GM18517 (cell line): ENCODE measurements at regions not wholly inside any gene's neighbourhood (a gene's known extent, or its start where the extent isn't known, plus 50 kb on each side); places are given as distances from the start of the nearest gene placed in this dataset.
"Not testable (repeated sequence)": the region's sequence is repeated elsewhere in the genome, so short reads cannot be mapped to it uniquely, and the experiment has no call there.

Experiments used
- ATAC-seq: cut with Tn5 transposase; IDR thresholded peaks from one replicate; pipeline ENCODE4 v1.9.1; 2021; ENCODE audit warnings: mild to moderate bottlenecking, moderate library complexity; ENCODE audit not compliant: unreplicated experiment

- ATAC-seq, result no peak
Measured at GRCh38 chr1:217048104-217048707, 325.0 kb upstream of the ESRRG start.

DNA sequence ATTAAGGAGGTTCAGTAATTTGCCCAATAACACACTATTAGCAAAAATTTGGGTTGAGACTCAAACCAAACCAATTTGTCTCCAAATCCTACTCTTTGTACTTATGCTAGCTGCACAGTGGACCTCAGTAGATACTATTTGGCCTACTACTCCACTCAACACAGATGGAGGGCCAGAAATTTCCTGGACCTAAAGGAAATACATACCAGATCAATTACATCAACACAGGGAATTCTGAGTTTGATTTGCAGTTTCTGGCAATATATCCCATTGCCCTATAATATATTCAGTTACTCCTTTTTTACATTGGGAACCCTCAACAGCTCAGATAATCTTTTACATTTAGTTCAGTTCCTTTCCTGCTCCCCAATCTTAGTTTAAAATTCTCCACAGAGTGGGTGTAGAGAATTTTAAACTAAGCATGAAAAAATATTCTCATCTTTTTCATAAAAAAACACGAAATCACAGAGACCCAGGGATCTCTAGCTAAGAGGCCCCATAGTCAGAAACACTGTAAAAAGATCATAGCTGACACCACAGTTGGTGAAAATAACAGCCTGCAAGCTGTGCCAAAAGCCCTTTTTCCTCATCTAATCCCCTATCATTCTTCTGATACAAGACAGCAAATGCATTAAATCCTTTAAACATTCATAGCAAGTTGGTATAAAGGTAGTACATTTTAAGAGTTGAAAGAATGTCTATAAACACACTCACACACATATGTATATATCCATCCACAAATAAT is 317.7 kb upstream of the ESRRG start:
- ATAC-seq, result no peak

DNA sequence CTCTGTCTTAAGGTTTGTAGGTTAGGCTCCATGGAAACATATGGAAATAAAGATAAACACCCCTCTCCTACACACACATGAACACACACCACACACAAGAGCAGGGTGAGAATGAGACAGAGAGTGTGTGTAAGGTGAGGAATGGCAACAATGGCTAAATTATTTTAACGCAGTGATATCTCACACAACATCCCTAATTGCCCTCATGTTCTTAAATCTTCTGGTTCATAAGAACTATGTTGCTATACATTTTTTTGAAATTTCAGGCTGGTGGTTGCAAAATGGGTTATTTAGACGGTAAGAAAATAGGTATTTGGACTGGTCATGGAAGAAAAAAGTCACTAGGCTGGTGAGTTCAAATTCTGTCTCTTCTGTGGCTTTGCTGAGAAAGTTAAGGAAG is 316.7 kb upstream of the ESRRG start:
- ATAC-seq, result no peak

- not testable (repeated sequence) for ATAC-seq
Measured at GRCh38 chr1:217039139-217039538, 315.9 kb upstream of the ESRRG start.

- ATAC-seq, result no peak
Measured at GRCh38 chr1:217036757-217037156, 313.5 kb upstream of the ESRRG start.

DNA sequence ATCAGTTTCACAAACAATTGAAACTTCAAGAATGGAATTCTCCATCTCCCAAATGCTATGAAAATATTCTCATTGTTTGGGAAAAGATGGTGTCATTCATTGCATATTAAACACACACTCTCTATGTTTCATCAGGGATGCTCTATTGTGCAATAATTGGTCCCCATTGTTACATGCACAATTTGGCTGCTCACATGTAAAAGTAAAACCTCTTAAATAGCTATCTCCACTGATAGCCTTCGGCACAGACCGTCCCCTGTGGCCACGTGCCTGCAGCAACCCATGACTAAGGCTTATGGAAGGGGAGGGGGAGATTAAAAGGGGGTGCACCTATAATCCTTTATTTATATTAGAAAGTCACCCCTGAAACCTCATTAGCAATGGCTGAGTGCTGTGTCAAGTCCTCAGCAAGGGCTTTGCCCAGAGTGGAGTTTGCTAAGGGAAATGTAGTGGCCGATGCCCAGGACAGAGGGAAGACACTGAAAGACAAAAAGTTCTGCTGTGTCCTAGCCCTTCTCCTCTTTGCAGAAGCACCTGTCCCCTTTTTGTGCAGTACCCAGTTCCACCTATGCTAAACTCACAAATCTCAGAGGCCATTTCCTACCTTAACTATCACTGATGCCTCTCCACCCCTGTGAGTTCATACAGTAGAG is 309.6 kb upstream of the ESRRG start:
- ATAC-seq, result no peak

DNA sequence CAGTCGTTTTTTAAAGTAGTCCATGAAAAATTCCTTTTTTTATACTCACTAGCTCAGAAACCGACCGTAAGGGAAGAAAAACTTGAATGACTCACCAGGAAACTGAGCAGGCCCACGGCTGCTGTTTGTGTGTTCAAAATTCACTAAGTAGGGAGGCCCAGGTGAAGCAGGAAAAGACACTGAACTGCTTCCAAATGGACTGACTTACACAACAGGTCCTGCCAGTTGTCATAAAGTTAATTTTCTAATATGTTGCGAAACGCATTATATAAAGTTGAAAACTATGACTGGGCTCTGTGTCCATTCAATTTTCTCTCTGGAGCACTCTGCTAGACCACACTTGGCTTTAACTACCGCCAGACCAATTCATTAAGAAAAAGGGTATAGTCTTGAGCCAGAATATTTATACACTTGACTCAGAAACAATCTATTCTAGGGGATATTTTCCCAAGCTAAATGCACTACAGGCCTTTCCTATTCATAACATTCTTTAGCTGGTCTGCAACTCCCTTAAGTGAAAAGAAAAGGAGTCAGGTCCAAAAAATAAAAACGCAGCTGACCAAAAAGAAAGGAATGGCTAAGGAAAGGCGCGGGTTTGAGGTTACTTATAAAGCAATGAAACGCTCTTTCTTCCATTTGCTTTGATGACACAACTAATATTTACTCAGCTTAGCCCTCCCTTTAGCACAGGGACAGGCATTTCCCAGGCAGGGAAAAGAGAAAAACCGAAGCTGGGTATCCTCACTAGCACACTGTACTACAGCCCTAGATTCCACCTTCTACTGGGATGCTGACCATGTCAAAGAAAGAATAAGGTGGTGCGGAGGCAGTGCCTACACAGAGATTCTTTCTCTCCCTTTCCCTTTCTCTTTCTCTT is 306.3 kb upstream of the ESRRG start:
- no peak for ATAC-seq

DNA sequence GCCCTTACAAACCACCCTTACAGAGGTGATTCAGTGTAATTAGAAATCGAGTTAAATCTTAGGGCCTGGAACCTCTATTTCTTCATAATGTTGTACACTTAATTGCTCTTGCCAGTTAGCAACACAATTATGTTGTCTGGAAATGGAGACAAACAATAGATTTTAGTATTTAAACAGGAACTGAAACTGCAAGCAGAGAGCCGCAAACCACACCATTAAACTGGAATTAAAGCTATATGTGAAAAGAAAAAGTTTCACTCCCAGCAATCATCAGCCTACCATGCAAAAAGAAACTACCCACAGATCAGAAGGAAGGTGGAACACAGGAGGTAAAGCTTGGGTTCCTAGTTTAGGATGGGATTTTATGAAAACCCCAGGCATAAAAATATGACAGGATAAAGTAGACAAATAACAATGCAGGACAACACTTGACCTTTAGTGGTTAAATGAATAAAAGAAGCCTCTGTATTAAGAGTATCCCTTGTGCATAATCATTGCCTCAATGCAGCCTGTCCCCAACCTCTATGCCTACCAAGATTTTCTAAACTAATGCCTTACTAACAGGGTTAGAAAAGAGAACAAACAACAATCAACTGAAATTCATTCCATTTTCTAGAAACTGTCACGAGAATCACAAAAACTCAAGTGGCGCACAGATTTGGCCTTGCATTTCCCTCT is 304.3 kb upstream of the ESRRG start:
- ATAC-seq, result peak; percentile 99

DNA sequence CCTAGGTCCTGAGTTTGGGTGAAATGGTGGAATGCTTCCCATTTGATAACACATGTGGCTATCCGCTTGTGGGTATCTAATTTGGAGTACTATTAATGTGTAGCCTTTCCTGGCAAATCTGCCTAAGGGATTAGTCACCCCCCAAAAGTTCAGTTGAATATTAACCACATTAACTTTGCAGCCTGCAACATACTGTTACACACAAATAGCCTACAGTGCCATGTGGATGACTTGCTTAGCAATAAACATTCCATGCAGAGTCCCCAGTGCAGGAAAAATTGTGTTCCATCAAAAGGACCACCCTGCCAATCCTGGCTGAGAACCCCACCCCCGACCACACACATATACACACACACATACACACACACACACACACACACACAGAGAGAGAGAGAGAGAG is 303.3 kb upstream of the ESRRG start:
- ATAC-seq, result no peak

- ATAC-seq, result no peak
Measured at GRCh38 chr1:217025381-217025780, 302.2 kb upstream of the ESRRG start.

DNA sequence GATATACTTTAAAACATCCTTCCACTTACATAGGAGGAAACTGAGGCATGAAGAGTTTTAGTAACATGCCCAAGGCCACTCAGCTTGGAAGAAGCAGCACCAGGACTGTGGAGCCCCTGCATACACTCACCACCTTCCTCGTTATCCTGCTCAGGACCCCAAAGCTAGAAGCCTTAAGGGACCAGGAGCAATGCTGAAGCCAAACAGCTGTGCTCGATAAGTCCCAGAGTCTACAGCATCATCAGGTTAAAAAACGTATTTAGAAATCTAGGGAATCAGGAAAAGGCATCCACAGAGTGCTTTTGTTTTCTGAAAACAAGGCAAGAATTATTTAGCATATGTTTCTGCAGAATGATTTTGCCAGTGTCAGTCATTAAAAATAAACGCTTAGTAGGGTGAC is 301.7 kb upstream of the ESRRG start:
- no peak for ATAC-seq

GRCh38 chr1:217021956-217022355 is 298.7 kb upstream of the ESRRG start:
- no peak for ATAC-seq

DNA sequence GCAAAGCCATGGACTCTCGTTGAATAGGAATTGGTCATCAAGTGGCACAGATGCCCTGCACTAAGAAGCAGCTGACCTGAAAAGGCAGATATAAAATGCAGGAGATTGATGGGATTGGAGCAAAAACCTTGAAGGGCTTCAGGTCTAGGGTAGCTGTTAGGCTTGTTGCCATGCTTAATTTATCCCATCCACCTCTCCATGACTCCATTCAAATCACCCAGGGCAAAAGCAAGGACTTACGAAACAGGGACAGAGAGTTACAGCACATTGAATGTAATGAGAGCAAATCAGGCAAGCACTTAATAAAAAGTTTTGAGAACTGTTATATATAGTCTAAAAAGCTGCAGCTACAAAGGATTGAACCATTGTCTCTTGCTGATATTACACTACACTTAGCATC is 298.2 kb upstream of the ESRRG start:
- no peak for ATAC-seq

- ATAC-seq, result no peak
Measured at GRCh38 chr1:217019475-217019874, 296.2 kb upstream of the ESRRG start.

- ATAC-seq, result no peak
Measured at GRCh38 chr1:217018648-217019047, 295.4 kb upstream of the ESRRG start.

DNA sequence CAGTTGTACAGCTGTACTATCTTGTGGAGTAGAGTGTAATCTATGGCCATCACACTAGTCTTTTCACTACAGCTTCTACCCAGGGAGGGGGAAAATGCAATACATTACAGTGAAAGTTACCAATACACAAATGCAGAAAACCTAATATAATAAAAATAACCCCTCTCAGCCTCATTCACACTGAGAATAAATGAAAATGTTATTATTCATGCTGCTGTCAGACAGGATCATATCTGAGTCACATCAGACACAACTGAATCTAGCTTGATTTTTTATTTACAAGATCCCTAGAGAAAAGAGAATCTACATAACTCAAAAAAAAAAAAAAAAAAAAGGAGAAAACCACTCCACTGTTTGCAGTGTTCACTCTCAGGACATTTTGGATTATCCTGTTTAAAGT is 293.9 kb upstream of the ESRRG start:
- ATAC-seq, result no peak

- no peak for ATAC-seq
Measured at GRCh38 chr1:217014066-217014465, 290.8 kb upstream of the ESRRG start.

DNA sequence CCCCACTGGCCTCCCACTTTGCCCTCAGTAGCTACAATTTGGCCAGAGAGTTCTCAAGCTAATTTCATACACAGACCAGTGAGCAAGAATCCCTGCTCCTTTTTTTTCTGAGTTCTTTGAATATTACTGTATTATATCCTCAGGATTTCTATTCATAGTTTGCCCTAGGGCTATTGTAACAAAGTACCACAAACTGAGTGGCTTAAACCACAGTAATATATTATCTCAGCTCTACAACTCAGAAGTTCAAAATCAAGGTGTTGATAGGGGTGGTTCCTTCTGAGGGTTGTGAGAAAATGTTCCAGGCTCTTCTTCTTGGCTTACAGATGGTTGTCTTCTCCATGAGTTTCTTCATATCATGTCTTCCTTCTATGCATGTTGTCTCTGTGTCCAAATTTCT is 289.4 kb upstream of the ESRRG start:
- no peak for ATAC-seq

- ATAC-seq, result no peak
Measured at GRCh38 chr1:217011097-217011496, 287.9 kb upstream of the ESRRG start.

- ATAC-seq, result no peak
Measured at GRCh38 chr1:217010253-217010652, 287.0 kb upstream of the ESRRG start.

GRCh38 chr1:217009376-217009775 is 286.1 kb upstream of the ESRRG start:
- ATAC-seq, result no peak
